ENCODE measurements at regions not wholly inside any gene's neighbourhood (a gene's known extent, or its start where the extent isn't known, plus 50 kb on each side); places are given as distances from the start of the nearest gene placed in this dataset.

GRCh38 chr1:103171041-103171590 lies 62.8 kb upstream of the COL11A1 start:
- Histone ChIP-seq H3K9me3 (no peaks in the 10 kb centered on the region), H3K27me3 (no peaks in the 10 kb centered on the region), H3K4me1 (no peaks in the 10 kb centered on the region), H3K36me3 (no peaks in the 10 kb centered on the region), H3K4me3 (no peak overlapping the region), H3K27ac (no peak overlapping the region)
- TF ChIP-seq CTCF (IDR thresholded peaks at IDR 0.05) = no peak
- ATAC-seq (no peak), FAIRE-seq (no peak), DNase-seq (no peak)
- 37 to 54% methylated on average over 1 of the region's 1 CpG for WGBS, 2 donors
- intact Hi-C loops (cut with DNase I) = no loop called here

- DNase-seq = no peak
- no peak for TF ChIP-seq CTCF (IDR thresholded peaks at IDR 0.05)
- intact Hi-C loops (cut with DNase I) = no loop called here
- no peaks in the 10 kb centered on the region for H3K36me3 ChIP-seq
- no peak overlapping the region for H3K4me3 ChIP-seq
- no peaks in the 10 kb centered on the region for H3K4me1 ChIP-seq
- no peak overlapping the region for H3K27ac ChIP-seq
- no peaks in the 10 kb centered on the region for H3K9me3 ChIP-seq
- no peak for FAIRE-seq
- H3K27me3 ChIP-seq = no peaks in the 10 kb centered on the region
- 85 to 89% methylated on average over 7 of the region's 7 CpGs for WGBS, 2 donors
- ATAC-seq = no peak
These were observed 62.3 kb upstream of the COL11A1 start for GRCh38 chr1:103170609-103171008.

GRCh38 chr1:103162360-103162759 lies 54.0 kb upstream of the COL11A1 start:
- H3K4me1 ChIP-seq = no peaks in the 10 kb centered on the region
- FAIRE-seq = no peak

GRCh38 chr1:103160281-103160680 lies 52.0 kb upstream of the COL11A1 start:
- Histone ChIP-seq H3K27ac (no peak overlapping the region), H3K36me3 (no peaks in the 10 kb centered on the region), H3K4me3 (no peak overlapping the region), H3K9me3 (no peaks in the 10 kb centered on the region), H3K27me3 (no peaks in the 10 kb centered on the region), H3K4me1 (no peaks in the 10 kb centered on the region)
- intact Hi-C loops (cut with DNase I) = no loop called here
- 94 to 96% methylated on average over 1 of the region's 1 CpG for WGBS, 2 donors
- TF ChIP-seq CTCF (IDR thresholded peaks at IDR 0.05) = no peak
- no peak for FAIRE-seq
- ATAC-seq = no peak
- DNase-seq = no peak

More at GRCh38 chr1:103162360-103162759, 54.0 kb upstream of the COL11A1 start:
- no peaks in the 10 kb centered on the region for H3K9me3 ChIP-seq
- 70 to 78% methylated on average over 2 of the region's 2 CpGs for WGBS, 2 donors
- ATAC-seq (no peak), DNase-seq (no peak)
- H3K27me3 ChIP-seq = no peaks in the 10 kb centered on the region
- intact Hi-C loops (cut with DNase I) = no loop called here
- H3K4me3 ChIP-seq = no peak overlapping the region
- no peak overlapping the region for H3K27ac ChIP-seq
- TF ChIP-seq CTCF (IDR thresholded peaks at IDR 0.05) = no peak
- H3K36me3 ChIP-seq = no peaks in the 10 kb centered on the region

Measured in pancreas (tissue), 10 donors.